GM12864 (cell line): ENCODE measurements at regions not wholly inside any gene's neighbourhood (a gene's known extent, or its start where the extent isn't known, plus 50 kb on each side); places are given as distances from the start of the nearest gene placed in this dataset.

ENCODE experiments used
- DNase-seq: peaks from one replicate; pipeline ENCODE4 v3.0.0-alpha.2; 2011; ENCODE audit warnings: low read depth
- H3K4me3 ChIP-seq: 2 replicates; pipeline ENCODE4 v1.5.1; 2011; ENCODE audit warnings: mild to moderate bottlenecking, low read depth, low read length, control low read depth
- CTCF ChIP-seq: IDR thresholded peaks from 2 replicates; pipeline ENCODE4 v1.5.1; 2011; ENCODE audit warnings: low read depth, mild to moderate bottlenecking, moderate library complexity, low read length, control low read depth, inconsistent platforms; ENCODE audit errors: missing control alignments

GRCh38 chr2:104597942-104598341 is 256.0 kb upstream of the POU3F3 start:
- no peak overlapping the region for H3K4me3 ChIP-seq
- no peak for DNase-seq
- no peak for TF ChIP-seq CTCF

DNA sequence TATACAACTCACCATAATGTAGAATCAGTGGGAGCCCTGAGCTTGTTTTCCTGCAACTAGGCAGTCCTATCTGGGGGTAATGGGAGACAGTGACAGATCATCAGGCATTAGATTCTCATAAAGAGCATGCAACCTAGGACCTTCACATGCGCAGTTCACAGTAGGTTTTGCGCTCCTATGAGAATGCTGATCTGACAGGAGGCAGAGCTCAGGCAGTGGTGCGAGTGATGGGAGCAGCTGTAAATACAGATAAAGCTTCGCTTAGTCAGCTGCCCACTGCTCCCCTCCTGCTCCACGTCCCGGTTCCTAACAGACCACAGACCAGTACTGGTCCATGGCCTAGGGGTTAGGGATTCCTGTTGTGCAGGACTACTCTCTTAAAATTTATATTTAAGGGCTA is 255.3 kb upstream of the POU3F3 start:
- no peak for DNase-seq
- no peak for TF ChIP-seq CTCF
- no peak overlapping the region for H3K4me3 ChIP-seq

DNA sequence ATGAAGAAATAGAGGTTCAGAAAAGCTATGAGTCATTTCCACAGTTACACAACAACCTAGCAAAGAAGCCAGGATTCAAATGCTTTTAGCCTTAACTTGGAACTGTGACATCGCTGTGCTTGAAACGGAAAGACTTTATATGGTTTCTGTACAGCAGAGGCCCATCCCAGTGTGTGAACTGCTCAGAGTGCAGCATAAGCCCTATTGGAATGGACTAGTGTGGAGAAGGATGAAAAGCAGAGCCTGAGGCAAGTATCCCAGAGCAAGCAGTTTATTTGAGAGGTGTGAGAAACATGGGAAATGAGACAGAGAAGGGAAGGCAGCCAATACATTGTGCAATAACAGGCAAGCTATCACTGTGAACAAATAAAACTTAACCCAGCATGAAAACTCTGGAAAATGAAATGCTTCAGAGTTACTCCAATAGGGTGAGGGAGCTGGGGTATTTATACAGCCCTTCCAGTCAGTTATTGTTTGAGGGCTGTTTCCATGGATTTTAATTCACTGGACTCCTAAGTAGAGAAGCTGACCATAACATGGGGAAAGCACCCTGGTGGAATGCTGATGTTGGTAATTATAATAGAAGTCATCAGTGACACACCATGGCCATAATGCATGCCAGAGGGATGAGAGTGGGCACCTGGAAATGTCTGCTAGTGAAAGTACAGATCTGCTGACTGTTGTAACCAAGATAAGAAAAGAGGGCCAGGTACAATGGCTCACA is 254.0 kb upstream of the POU3F3 start:
- no peak for DNase-seq
- TF ChIP-seq CTCF: no peak
- H3K4me3 ChIP-seq: no peak overlapping the region

DNA sequence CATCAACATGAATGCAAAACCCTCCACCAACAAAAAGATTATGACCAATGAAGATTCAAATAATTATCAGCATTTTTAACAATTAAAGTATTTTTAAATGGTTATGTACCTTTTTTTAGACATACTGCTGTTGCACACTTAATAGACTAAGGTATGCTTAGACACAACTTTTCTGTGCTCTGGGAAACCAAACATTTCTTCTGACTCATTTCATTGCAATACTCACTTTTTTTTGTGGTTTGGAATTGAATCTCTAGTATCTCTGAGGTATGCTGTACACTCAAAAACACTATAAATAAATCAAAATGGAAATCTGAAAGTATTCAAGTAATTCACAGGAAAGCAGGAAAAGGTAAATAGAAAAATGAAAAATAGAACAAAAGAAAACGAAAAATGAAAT is 247.9 kb upstream of the POU3F3 start:
- no peak overlapping the region for H3K4me3 ChIP-seq
- TF ChIP-seq CTCF: no peak

DNA sequence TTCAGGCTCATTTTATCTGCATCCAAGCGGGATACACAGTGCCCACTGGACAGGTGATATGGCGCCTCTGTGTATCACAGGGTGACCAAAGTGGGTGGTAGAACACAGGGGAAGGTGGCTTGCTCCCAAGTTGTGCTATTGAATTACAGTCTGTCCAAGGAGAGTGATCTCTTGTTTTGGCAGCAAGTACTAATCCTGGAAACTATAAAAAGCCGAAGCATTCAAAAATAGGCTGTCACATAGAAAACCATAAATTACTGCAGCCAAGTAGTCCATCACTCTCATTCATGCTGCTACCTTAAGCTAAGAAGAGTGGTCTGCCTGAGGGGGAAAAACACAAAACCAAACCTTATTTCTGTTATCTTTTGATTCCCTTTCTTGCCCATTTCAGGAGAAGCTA is 237.1 kb upstream of the POU3F3 start:
- H3K4me3 ChIP-seq: no peak overlapping the region
- no peak for DNase-seq
- no peak for TF ChIP-seq CTCF

More for the DNA sequence above, 247.9 kb upstream of the POU3F3 start:
- DNase-seq: no peak

DNA sequence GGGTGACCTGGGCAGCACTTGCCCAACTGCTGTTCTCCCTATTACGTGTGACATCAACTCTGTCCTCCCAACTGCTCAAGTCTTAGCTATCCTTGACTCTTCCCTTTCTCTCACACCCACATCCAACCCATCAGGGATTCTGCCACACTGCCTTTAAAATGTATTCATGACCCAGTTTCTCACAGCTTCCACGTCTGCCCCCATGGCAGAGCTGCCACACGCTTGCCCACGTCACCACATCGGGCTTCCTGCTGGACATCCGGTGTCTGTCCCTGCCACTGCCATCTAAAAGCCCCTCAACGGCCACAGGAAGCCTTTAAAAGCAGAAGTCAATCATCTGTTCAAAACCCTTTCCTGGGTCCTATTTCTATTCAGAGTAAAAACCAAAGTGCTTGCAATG is 233.1 kb upstream of the POU3F3 start:
- no peak for TF ChIP-seq CTCF
- no peak for DNase-seq
- H3K4me3 ChIP-seq: no peak overlapping the region

- no peak overlapping the region for H3K4me3 ChIP-seq
- no peak for TF ChIP-seq CTCF
- DNase-seq: no peak
Observed at GRCh38 chr2:104635608-104636007, 218.3 kb upstream of the POU3F3 start.
